ENCODE measurements at regions not wholly inside any gene's neighbourhood (a gene's known extent, or its start where the extent isn't known, plus 50 kb on each side); places are given as distances from the start of the nearest gene placed in this dataset.

DNA sequence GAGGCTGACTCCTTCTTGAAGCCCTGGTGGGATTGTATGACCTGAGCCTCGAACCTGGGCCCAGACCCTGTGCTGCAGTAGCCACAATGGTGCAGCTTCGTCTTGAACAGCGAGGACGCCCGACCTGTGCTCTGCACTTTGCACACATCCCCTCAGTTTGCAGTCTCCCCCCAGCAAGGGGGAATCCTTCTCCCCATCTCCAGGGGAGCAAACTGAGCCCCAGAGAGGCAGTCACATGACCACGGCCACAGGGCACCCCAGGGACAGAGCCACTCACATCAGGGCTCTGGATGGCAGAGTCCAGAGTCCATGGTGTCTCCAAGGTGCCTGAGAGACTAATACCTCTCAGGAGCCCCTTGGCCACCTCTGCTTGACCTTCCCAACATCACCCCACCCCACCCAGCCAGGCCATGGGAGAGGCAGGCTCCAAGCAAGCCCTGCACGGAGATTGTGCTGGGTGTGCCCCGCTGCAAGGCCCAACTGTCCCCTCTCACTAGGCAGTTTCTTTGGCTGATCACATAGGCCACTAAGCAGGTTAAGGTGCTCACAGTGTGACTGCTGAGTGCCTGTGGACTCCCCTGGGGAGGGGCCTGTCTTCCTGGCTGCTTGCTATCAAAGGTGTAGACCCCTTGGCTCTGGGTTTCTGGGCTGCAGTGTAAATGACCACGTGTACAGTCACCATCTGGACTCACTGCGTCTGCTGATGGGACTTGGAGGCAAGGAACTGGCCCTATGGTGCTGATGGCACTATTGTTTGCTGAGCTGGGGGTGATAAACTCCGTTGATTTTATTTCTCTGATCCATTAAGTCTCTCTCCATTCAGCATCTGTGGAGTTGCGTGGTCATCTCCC lies 398.1 kb downstream of the MATN1 start:
- TF ChIP-seq, protein P1, sequence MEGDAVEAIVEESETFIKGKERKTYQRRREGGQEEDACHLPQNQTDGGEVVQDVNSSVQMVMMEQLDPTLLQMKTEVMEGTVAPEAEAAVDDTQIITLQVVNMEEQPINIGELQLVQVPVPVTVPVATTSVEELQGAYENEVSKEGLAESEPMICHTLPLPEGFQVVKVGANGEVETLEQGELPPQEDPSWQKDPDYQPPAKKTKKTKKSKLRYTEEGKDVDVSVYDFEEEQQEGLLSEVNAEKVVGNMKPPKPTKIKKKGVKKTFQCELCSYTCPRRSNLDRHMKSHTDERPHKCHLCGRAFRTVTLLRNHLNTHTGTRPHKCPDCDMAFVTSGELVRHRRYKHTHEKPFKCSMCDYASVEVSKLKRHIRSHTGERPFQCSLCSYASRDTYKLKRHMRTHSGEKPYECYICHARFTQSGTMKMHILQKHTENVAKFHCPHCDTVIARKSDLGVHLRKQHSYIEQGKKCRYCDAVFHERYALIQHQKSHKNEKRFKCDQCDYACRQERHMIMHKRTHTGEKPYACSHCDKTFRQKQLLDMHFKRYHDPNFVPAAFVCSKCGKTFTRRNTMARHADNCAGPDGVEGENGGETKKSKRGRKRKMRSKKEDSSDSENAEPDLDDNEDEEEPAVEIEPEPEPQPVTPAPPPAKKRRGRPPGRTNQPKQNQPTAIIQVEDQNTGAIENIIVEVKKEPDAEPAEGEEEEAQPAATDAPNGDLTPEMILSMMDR (IDR thresholded peaks at IDR 0.05), result no peak
- TF ChIP-seq POLR2A (IDR thresholded peaks at IDR 0.05), result no peak
